NCI-H2081 (cell line): ENCODE measurements at regions not wholly inside any gene's neighbourhood (a gene's known extent, or its start where the extent isn't known, plus 50 kb on each side); places are given as distances from the start of the nearest gene placed in this dataset.

Experiments
- DNase-seq, 2 experiments: peaks; one replicate each; lab custom pipeline; 2025; lab: John Stamatoyannopoulos, UW

GRCh38 chr21:26224366-26224765 lies 53.8 kb upstream of the APP start:
- no peak for DNase-seq
